Right kidney (tissue), 1 donor: ENCODE measurements at regions not wholly inside any gene's neighbourhood (a gene's known extent, or its start where the extent isn't known, plus 50 kb on each side); places are given as distances from the start of the nearest gene placed in this dataset.
"Not testable (repeated sequence)": the region's sequence is repeated elsewhere in the genome, so short reads cannot be mapped to it uniquely, and the experiment has no call there.

ENCODE experiments used
- DNase-seq: peaks from one replicate; pipeline ENCODE4 v3.0.0-alpha.2; 2016

DNA sequence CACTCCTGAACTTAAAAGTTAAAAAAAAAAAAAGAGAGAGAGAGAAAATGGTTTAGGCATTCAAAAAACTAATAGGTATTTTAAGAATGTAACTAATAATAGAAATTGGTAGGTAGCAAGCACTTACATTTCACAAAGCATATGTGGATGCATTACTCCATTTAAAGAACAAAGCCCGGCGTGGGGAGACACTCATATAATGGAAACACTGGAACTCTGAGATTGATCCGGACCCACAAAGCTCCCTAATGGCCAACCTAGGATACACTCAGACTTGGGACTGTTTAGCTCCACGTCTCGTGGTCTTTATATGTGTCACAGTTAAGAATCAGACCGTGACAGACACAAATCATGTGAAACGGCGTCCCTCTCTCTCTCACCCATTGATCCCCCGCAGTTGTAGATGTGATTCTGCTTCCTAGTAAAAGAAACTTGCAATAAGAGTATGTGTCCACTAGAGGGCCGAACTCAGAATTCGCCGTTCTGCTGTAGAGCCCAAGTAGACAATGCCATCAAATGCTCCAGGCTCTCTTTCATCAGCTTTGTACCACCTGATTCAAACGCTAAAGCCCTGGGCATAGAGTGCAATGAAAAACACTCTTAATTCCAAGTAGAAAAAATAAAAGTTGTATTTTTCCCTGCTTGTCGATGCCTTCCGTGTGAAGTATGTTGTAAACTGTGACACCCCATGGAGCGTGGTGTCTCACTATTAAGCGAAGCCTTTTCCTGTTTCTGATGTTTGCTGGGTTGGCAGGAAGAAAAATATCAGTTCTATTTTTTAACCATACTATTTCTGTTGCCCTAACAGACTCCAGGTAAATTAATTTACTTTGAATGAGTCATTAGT lies 429.0 kb upstream of the MTPN start:
- peak; percentile 25 for DNase-seq

DNA sequence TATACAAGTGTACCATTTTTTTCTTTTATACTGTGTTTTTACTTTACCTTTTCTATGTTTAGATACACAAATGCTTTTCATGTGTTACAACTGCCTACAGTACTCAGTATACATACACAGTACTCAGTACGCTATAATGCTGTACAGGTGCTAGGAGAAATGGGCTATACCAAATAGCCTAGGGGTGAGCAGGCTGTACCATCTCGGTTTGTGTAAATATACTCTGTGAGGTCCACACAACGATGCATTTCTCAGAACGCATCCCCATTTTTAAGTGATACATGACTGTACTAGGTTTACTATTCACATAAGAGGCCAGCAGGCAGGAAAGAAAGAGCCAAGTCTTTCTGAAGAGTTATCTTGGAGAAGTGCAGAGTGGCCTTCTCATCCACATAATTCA lies 426.4 kb upstream of the MTPN start:
- no peak for DNase-seq

- no peak for DNase-seq
These were observed 423.7 kb upstream of the MTPN start for GRCh38 chr7:136400877-136401276.

DNA sequence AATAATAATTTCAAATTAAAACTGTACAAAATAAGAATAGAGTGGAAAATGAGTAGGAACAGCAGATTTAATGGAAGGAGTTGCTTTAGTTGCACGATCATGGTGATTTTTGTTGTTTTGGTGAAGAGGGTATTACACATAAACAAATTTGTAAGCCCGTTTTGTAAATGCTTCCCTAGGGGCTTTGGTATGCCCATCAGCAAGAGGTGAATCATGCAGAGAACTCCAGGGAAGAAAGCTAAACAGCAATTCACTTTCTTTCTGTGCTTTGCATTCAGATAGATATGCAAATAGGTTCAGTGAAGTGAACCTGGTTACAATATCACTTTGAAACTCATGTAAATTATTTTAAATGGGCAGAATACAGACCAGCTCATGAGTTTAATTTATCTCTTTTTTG lies 422.2 kb upstream of the MTPN start:
- no peak for DNase-seq

DNA sequence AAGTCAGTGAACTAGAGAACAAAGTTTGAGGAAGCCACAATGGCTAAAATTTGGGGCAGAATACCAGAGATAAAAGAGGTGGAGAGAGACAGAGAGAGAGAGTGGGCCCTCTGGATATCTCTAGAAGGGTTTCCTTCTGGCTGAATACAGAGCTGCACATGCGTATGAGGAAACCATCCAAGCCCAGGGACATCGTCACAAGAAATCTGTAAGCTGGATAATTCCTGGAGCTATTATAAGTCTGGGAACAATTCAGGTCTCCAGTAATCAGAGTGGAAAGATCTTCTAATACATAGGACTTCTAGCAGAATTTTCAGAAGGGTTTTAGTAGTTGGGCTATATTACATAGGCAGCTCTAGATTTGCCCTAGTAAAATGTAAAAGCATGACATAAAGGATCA lies 415.7 kb upstream of the MTPN start:
- no peak for DNase-seq

DNA sequence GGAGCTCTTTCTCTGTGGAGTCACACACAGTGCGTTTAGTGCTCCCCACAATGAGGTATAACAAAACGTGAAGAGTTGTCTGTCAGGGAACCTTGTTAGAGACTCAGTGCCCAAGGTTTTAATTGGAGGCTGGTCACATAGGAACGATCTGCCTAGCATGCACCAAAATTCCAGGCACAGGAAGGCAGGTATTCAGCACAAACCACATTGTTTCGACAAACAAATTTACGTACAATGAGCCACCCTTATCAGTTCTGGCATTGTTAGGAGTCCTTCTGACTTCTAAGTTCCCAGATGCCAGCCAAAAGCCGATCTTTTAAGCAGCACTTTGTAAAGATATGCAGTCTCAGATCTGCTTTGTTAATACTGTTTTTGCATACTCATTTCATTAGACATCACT lies 414.2 kb upstream of the MTPN start:
- DNase-seq = no peak

DNA sequence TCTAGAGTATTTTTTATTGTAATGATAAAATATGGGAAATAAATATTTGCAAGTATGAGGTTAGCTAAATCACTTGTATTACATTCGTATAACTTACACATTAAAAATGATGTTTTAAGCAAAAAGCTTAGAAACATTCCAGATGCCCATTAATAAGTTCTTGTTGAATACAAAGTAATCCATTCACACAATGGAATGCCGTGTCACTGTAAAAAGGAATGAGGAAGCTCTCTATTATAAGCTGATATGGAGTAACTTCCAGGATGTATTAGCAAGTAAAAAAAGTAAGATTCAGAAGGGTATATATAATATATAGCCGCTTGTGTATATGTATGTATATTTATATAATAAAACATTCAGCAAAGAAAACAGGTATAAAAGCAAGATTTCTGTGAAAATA lies 412.8 kb upstream of the MTPN start:
- DNase-seq = no peak

DNA sequence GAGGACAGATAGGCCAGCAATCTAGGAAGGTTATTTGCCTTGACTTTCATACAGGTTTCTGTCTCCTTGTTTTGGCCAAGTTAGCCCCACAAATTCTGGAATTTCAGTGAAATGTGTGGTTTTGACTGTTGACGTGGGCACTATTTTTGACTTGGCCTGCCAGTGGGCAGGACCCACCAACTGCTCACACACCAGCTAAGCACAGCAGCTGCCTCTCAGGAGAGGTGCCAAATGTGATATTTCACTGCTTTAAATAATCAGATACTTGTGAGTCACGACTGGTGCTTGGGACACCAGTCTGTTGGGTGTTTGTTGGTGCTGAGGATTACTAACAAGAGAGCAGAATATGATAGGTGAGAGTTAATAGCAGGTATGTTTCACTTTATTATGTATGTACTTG lies 409.7 kb upstream of the MTPN start:
- DNase-seq = no peak

DNA sequence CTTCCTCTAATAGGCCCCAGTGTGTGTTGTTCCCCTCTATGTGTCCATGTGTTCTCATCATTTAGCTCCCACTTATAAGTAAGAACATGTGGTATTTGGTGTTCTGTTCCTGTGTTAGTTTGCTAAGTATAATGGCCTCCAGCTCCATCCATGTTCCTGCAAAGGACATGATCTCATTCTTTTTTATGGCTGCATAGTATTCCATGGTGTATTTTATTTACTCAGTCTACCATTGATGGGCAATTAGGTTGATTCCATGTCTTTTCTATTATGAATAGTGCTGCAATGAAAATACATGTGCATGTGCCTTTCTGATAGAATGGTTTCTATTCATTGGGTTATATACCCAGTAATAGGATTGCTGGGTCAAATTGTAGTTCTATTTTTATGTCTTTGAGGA lies 394.2 kb upstream of the MTPN start:
- DNase-seq = not testable (repeated sequence)

GRCh38 chr7:136370137-136370536 lies 393.0 kb upstream of the MTPN start:
- DNase-seq = no peak

- no peak for DNase-seq
These were observed 392.1 kb upstream of the MTPN start for GRCh38 chr7:136369225-136369624.

GRCh38 chr7:136359333-136359903 lies 382.3 kb upstream of the MTPN start:
- DNase-seq = no peak

GRCh38 chr7:136353287-136353686 lies 376.1 kb upstream of the MTPN start:
- DNase-seq = no peak

DNA sequence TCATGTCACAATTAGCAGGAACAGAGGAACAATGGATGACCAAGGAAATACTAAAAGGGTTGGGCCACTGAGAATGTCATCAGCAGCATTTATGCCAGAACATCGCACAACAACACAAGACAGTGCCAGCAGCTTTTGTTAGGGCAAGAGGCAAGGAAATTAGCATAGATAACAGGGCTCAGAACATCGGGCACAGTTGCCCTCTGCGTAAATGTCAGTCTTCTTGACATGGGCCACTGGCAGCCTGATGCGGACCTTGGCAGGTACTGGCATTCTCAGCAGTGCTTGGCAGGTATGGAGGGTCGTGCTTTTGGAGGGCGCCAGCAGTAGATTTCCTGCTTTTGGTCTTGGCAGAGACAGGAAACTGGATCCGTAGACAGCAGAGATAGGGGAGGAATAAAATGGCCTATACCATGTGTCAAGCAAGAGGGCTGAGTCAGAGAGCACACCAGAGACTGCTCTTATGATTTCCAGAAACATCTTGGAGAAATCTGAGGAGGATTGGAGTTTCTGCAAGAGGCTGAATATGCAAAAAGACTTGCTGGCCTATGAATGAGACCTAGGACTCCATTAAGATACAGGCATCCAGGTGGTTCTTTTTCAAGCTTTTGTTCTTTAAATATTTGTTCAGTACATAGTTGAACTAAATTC lies 371.5 kb upstream of the MTPN start:
- DNase-seq = no peak

DNA sequence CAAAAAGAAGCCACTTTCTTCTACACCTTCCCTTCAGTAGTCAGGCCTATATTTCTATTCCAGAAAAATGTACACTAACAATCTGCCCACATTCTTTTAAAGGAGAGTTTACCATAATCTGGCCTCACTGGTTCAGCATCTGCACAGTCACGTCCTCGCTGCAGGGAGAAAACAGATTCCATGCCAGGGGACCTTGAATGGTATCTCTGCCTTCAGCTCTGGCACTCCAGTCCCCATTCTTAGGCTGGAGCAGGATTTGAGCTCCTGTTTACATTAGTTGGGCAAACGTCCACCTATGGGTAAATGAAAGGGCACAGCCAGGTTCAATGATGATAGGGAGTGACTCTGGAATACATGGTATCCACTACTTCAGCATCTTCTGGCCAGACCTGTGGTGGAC lies 371.0 kb upstream of the MTPN start:
- DNase-seq = no peak

DNA sequence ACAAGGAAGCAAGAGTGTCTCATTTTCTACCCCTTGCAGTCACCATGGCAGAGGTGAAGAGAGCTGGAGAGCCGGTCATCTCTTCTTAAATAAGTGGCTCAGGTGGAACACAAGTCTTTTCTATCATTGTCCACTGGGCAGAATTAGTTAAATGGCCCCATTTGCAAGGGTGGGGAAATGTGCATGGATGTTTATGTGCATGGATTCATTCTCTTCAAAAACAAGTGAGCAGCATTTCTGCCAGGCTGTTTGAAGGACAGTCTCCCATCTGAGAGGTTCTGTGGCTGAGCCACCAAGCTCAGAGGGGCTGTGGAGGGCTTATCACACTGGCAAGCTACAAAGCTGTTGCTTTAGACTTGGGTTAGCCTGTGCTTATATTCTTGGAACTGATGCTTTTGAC lies 370.3 kb upstream of the MTPN start:
- DNase-seq = no peak

GRCh38 chr7:136342251-136342650 lies 365.1 kb upstream of the MTPN start:
- DNase-seq = no peak

DNA sequence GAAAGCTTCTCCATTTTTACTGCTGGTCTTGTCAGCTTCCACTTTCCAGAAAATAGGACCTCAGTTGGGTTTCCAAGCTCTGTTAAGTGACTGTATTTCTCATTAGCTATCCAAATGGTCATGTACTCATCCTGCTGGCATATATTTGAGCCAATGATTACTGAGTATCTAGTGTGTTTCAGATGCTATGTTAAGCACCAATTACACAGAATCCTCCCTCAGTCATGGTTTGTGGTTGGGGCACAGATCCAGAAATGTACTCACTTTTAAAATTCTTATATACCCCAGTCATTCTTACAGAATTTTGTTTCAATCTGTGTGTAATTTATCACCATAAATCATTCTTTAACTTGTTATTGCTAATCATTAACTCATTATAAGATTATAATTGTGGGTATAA lies 362.3 kb upstream of the MTPN start:
- DNase-seq = no peak

DNA sequence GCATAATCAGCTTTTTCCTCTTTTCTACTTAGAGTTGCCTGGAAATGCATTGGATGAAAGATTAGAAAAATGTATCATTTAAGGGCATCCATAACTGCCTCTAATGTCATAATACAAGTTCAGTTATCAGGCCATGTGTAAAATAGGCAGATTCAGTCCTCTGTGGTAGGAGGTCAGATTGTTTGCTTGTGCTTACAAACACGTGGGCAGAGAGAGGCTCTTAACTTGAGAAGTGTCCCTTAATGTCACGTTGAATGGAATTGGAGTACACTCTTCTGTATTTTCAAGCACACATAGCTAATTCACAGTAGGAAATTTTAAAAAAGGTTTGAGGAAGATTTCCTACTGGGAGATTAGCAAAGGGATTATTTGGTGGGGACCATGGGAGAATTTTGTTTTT lies 359.8 kb upstream of the MTPN start:
- no peak for DNase-seq

- DNase-seq = no peak
These were observed 356.5 kb upstream of the MTPN start for GRCh38 chr7:136333636-136334035.

DNA sequence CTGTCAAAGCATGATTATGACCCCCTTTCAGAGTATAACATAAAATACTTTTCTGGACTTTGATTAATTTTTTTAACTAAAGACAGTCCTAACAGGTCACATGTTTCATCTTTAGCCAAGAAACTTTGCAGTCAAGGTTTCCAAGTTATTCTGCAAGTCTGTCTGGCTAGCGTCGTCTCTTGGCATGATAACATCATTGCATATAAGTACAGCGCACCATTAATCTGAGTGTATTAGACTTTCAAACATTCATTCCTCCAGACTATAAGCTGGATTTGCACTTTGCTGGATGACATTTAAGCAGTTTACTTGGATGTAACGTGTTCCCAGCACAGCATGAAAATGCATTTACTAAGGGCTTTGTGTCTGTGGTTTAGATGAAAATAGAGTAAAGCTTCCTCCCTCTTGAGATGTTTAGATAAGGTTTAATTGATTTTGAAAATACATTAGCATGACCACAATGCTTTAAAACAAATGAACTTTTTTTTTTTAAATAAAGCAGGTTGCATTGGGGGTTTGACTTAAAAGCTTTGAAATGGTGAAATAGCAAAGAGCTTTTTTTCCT lies 349.0 kb upstream of the MTPN start:
- no peak for DNase-seq

DNA sequence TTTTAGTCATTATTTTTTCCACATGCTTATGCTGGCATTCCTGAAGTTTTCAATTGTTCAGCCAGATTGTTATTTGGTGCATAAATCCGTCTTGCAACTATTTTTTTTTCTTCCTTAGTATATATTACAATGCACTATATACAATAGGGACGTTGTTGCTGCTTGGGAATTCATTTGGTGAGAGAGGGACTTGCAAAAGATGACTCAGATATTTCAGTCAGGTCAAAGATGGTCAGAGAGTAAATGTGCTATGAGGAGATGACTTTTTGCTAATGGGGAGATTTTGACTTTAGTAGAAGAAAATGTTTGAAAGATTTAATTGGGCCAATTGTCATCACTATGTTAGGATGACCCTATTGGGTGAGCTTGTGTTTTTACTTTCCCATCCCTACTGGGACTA lies 348.4 kb upstream of the MTPN start:
- no peak for DNase-seq

GRCh38 chr7:136325027-136325426 lies 347.9 kb upstream of the MTPN start:
- no peak for DNase-seq
